DND-41 (cell line): ENCODE measurements at regions not wholly inside any gene's neighbourhood (a gene's known extent, or its start where the extent isn't known, plus 50 kb on each side); places are given as distances from the start of the nearest gene placed in this dataset.

ENCODE experiments used
- EZH2 ChIP-seq: IDR thresholded peaks from 3 replicates; pipeline ENCODE4 v1.6.1; 2012; ENCODE audit warnings: borderline replicate concordance, low read depth, mild to moderate bottlenecking, moderate library complexity, low read length, inconsistent platforms; ENCODE audit not compliant: severe bottlenecking
- TF ChIP-seq, protein P1 (sequence below): IDR thresholded peaks from 2 replicates; pipeline ENCODE4 v1.5.1; 2012; ENCODE audit warnings: borderline replicate concordance, low read length, moderate library complexity, mild to moderate bottlenecking; ENCODE audit not compliant: poor library complexity, severe bottlenecking; ENCODE audit errors: extremely low read depth

DNA sequence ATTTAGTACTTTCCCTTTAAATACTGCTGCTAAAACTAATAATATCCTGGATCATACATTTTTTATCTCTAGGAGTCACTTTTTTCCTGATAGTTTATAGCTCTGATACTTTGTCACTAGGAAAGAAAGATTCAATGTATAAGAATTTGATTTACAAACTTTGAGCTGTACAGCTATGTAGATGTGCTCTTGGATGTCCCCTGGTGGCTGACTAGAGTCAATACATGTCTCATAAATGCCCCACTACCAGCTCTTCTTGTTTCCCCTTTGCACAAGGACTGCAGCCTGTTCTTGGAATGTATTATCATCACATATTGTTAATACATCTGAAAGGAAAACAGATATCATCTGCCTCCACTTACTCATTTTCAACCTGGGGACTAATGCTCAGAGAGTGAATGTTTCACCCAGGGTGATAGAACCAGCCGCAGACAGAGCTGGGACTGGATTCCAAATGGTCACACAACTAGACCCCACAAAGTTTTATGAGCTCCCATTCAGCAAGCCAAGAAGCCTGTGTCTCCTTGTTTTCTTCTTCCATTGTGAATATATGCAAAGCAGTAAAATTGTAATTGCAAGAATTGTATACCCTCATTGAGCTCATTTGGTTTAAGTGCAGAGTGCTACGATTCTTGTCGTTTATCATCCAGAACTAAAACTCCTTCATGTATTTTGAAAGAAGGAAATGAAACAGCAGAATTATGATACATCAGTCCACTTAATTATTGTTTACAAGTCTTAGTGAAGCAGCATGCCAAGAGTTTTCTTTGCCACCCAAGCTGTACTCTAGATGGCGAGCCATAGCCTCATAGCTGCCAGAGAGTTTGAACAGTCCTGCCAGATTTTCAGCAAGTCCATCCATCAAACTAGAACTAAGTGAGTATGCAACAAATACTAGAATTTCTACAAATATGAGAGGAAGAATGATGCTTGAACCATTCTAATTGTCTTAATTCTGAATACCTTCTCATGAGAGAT lies 261.6 kb upstream of the LMCD1 start:
- TF ChIP-seq, protein P1, sequence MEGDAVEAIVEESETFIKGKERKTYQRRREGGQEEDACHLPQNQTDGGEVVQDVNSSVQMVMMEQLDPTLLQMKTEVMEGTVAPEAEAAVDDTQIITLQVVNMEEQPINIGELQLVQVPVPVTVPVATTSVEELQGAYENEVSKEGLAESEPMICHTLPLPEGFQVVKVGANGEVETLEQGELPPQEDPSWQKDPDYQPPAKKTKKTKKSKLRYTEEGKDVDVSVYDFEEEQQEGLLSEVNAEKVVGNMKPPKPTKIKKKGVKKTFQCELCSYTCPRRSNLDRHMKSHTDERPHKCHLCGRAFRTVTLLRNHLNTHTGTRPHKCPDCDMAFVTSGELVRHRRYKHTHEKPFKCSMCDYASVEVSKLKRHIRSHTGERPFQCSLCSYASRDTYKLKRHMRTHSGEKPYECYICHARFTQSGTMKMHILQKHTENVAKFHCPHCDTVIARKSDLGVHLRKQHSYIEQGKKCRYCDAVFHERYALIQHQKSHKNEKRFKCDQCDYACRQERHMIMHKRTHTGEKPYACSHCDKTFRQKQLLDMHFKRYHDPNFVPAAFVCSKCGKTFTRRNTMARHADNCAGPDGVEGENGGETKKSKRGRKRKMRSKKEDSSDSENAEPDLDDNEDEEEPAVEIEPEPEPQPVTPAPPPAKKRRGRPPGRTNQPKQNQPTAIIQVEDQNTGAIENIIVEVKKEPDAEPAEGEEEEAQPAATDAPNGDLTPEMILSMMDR = peak; percentile 79
- TF ChIP-seq EZH2 = no peak
